NCI-H2081 (cell line): ENCODE measurements at regions not wholly inside any gene's neighbourhood (a gene's known extent, or its start where the extent isn't known, plus 50 kb on each side); places are given as distances from the start of the nearest gene placed in this dataset.

Source experiments
- DNase-seq, 2 experiments: peaks; one replicate each; lab custom pipeline; 2025; lab: John Stamatoyannopoulos, UW

GRCh38 chr7:69129951-69130350, 468.3 kb upstream of the AUTS2 start:
- no peak for DNase-seq

DNA sequence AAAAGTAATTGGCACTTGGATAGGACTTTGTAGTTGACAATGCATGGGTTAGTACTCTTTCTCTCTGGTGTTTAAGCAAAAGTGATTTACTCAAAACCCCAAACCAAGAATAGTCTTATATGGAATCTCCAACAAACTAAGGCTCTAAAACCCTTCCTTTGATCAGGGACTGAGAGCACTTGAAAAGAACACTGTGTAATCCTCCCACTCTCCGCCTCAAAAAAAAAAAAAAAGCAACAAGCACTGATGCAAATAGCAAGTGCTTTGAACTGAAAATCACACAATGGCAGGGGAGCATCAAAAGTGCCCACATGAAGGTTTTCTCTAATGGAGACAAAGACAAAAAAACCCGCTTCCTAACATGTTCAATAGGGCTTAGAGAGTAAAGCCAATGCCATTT, 467.9 kb upstream of the AUTS2 start:
- DNase-seq: no peak

- DNase-seq: no peak
These were observed 464.0 kb upstream of the AUTS2 start for GRCh38 chr7:69134316-69134715.

DNA sequence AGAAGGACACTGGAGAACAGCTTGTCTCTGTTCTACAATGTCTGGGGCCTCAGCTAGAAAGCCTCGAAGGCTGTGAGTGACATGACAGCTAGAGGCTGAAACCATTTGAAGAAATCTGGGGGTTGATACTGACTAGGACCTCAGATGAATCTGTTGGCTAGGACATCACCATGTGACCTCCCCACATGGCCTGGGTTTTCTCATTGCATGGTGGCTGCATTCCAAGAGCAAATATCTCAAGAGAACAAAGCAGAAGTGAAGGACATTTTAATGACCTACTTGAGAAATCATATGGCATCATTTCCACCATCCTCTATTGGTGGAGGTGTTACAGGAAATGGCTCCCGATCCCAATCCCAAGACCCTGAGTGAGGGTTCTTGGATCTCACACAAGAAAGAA, 450.6 kb upstream of the AUTS2 start:
- no peak for DNase-seq

GRCh38 chr7:69149804-69150782, 448.2 kb upstream of the AUTS2 start:
- no peak for DNase-seq

DNA sequence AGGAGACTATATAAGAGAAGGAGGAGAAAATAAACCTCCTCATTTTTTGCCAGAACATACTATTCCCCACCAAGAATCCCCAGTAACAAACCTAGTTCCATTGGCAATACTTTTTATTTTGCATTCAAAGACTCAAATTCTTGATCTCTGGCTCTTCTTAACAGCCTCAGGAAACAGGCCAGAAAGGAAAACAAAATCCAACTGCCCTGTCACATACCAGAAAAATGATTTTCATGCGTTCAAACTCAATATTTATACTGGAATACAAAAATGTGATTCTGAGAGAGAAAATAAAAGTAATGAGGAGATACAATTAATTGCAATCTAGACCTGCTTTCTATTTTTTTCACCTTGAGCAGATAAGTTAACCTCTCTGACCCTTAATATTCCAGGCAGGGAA, 435.9 kb upstream of the AUTS2 start:
- no peak for DNase-seq

GRCh38 chr7:69162931-69163670, 435.2 kb upstream of the AUTS2 start:
- DNase-seq: no peak

DNA sequence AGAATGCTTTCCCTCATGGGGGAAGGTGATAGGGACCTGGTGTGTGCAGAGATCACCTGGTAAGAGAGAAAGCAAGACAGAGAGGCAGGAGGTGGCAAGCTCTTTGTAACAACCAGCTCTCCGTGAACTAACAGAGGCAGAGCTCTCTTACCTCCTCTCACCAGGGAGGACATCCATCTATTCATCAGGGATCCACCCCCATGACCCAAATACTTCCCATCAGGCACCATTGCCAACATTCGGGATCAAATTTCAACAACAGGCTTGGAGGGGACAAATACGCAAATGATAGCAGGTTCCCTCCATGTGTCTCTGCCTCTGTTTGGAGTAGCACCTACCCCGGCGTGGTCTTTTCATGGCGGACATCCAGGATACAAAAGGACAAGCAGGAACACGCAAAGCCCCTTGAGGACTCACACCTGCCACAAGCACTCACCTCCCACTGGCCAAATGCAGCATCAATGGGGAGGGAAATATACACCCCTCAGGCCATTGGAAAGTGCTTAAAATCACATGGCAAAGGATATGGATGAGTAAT, 431.2 kb upstream of the AUTS2 start:
- DNase-seq: peak; percentile 81 to 93

DNA sequence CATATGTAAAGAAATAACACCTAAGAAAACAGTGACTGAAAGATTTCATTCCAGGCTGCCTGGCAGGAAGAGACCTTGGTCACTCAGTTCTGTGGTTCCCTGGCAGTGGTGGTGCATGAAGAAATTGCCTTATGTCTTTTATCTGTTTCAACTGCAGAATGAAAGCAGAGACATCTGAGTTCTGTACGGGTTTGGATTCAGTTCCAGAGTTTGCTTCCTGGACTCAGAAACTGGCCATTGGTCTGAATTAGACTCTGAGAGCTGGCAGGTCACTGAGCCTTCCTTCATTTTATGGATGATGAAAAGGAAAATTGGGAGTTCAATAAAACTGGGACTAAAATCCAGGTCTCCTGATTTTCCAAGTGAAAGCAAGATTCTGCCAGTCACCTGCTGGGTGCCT, 428.9 kb upstream of the AUTS2 start:
- DNase-seq: no peak

- DNase-seq: no peak
These were observed 425.8 kb upstream of the AUTS2 start for GRCh38 chr7:69172357-69173077.

- no peak for DNase-seq
These were observed 424.9 kb upstream of the AUTS2 start for GRCh38 chr7:69173341-69173740.

GRCh38 chr7:69173846-69174245, 424.4 kb upstream of the AUTS2 start:
- DNase-seq: no peak

- DNase-seq: no peak
These were observed 421.4 kb upstream of the AUTS2 start for GRCh38 chr7:69176841-69177240.

DNA sequence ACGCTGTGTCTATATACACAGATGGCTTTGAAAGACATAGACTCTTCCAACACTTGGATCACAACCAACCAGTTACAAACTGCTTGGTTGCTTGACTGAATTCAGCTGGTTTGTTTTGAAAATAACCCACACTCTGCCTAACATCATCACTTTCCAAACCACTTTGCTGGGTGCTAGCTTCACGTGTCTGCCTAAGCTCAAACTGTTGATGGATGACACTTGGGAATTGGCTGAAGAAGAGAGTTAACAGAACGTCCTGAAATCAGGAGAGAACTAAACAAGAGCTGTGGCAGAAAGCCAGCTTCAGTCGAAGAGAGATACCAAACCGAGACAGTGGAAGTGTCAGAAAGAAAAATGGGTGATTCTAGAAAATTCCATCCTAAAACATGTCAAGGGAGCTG, 420.8 kb upstream of the AUTS2 start:
- DNase-seq: no peak

GRCh38 chr7:69177941-69178494, 420.3 kb upstream of the AUTS2 start:
- no peak for DNase-seq

GRCh38 chr7:69180662-69181061, 417.6 kb upstream of the AUTS2 start:
- DNase-seq: no peak

DNA sequence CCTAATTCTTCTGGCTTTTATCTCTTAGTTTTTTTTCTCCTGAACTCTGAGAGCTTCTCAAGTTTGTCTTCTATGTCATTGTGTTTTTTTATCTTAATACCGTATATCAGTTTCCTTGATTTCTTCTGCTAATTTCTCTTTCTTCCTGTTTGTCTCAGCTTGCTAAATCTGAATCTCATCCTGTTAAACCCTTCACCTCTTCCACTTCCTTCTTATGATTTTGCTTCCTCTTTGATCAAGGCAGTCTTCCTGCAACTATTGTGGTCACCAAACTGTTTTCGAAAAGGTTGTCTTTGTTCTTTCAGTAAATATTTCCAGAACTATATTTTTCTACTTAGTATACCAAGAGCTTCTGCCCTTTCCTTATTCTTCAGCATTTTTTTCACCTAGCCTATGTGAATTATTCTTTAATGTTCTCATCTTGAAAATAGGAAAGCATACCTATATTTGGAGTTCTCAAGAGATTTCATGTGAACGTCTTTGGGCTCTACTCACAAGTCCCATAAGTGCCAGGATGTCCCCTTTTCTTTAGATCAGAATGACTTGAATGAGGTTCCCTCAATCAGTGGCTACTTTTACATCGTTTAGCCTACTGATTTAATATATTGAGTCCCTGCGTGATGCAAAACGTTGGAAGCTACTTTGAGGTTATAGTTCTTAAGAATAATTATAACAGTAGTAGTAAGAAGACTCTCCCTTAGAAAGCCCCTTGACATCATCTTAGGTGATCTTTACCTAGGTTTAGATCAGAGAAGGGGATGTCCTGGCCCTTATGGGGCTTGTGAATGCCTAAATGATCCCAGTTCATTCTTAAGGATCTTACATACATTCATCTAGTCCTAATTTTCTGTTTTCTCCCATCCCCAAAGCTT, 415.4 kb upstream of the AUTS2 start:
- DNase-seq: no peak

GRCh38 chr7:69184339-69184738, 413.9 kb upstream of the AUTS2 start:
- DNase-seq: no peak

DNA sequence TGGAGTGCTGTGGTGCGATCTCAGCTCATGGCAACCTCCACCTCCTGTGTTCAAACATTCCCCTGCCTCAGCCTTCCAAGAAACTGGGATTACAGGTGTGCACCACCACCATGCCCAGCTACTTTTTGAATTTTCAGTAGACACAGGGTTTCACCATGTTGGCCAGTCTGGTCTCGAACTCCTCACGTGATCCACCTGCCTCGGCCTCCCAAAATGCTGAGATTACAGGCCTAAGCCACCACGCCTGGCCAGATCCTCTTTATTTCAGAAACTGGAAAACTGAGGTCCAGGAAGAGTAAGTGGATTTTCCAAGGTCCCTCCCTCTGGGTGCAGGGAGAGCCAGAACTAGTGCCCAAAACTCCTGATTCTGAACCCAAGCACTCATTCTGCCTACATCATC, 413.1 kb upstream of the AUTS2 start:
- DNase-seq: no peak

- no peak for DNase-seq
These were observed 411.3 kb upstream of the AUTS2 start for GRCh38 chr7:69186974-69187373.

GRCh38 chr7:69187824-69188333, 410.4 kb upstream of the AUTS2 start:
- DNase-seq: no peak
